ENCODE measurements at regions not wholly inside any gene's neighbourhood (a gene's known extent, or its start where the extent isn't known, plus 50 kb on each side); places are given as distances from the start of the nearest gene placed in this dataset.

DNA sequence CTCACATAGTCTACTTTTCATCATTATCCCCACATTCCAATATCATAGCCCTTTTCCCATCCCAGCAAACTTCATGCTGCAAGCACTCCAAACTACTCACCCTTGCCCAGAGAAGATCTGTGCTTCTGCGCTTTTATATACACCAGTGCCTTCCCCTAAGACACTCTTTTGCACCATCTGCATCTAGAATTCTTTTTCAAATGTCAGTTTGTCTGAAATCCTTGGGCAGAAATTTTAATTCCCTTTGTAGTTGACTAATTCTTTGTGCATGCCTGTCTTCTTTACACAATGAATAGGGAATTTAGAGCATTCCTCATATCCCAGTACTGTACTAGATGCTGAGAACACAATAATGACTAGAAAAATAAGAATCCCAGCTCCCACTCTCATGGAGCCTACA lies 298.9 kb downstream of the KCNN2 start:
- Mint-ChIP-seq H3K4me3 (ENCODE audit: unreplicated experiment) (no peak overlapping the region), H3K9me3 (ENCODE audit: unreplicated experiment) (peaks cover 7% of the 10 kb centered on the region), H3K27me3 (ENCODE audit: insufficient read depth, unreplicated experiment) (no peaks in the 10 kb centered on the region), H3K4me1 (ENCODE audit: insufficient read depth, unreplicated experiment) (no peaks in the 10 kb centered on the region), H3K36me3 (ENCODE audit: insufficient read depth, unreplicated experiment) (no peaks in the 10 kb centered on the region), H3K27ac (ENCODE audit: low read depth, unreplicated experiment) (no peak overlapping the region)
- TF ChIP-seq, protein P1, sequence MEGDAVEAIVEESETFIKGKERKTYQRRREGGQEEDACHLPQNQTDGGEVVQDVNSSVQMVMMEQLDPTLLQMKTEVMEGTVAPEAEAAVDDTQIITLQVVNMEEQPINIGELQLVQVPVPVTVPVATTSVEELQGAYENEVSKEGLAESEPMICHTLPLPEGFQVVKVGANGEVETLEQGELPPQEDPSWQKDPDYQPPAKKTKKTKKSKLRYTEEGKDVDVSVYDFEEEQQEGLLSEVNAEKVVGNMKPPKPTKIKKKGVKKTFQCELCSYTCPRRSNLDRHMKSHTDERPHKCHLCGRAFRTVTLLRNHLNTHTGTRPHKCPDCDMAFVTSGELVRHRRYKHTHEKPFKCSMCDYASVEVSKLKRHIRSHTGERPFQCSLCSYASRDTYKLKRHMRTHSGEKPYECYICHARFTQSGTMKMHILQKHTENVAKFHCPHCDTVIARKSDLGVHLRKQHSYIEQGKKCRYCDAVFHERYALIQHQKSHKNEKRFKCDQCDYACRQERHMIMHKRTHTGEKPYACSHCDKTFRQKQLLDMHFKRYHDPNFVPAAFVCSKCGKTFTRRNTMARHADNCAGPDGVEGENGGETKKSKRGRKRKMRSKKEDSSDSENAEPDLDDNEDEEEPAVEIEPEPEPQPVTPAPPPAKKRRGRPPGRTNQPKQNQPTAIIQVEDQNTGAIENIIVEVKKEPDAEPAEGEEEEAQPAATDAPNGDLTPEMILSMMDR (IDR thresholded peaks at IDR 0.05; ENCODE audit: unreplicated experiment) = no peak
- ChIA-PET POLR2A (no interaction called here), CTCF (interaction anchor here (0.6 kb wide), 1 partner anchor 934 kb away, joined by 3 read pairs; no protein-coding TSS in a partner anchor)
- no peak for DNase-seq (ENCODE audit: unreplicated experiment)
- intact Hi-C loops (cut with micrococcal nuclease) = no loop called here
- no TSS peak for BruUV-seq (replicated peaks)

DNA sequence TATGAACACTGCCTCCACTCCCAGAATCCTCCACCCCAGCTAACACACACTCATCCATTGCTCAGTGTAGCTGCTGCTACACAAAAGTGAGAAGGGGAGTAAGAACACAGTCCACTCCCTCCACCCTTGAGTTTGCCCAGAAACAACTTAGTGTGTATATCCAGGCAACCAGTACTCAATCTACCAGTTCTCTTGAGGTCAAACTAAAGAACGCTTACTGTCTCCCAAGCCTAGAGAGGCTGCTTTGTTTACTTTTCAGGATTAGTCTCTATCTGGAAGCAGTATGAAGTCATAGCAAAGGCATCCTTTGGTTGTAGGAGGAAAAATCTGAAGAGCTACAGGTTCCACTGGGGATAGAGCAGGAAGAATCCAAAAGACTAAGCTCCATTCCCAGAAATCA lies 296.3 kb downstream of the KCNN2 start:
- Mint-ChIP-seq H3K36me3 (ENCODE audit: insufficient read depth, unreplicated experiment) (no peaks in the 10 kb centered on the region), H3K4me1 (ENCODE audit: insufficient read depth, unreplicated experiment) (no peaks in the 10 kb centered on the region), H3K27me3 (ENCODE audit: insufficient read depth, unreplicated experiment) (no peaks in the 10 kb centered on the region), H3K27ac (ENCODE audit: low read depth, unreplicated experiment) (no peak overlapping the region), H3K4me3 (ENCODE audit: unreplicated experiment) (no peak overlapping the region), H3K9me3 (ENCODE audit: unreplicated experiment) (no peaks in the 10 kb centered on the region)
- ChIA-PET CTCF (interaction anchor here (0.6 to 0.7 kb wide), 3 partner anchors 16 to 86 kb away, joined by 3 to 4 read pairs (median 3); no protein-coding TSS in a partner anchor), POLR2A (no interaction called here)
- BruUV-seq (replicated peaks) = no TSS peak
- DNase-seq (ENCODE audit: unreplicated experiment) = no peak
- intact Hi-C loops (cut with micrococcal nuclease) = no loop called here
- TF ChIP-seq, protein P1 (IDR thresholded peaks at IDR 0.05; ENCODE audit: unreplicated experiment) = no peak

DNA sequence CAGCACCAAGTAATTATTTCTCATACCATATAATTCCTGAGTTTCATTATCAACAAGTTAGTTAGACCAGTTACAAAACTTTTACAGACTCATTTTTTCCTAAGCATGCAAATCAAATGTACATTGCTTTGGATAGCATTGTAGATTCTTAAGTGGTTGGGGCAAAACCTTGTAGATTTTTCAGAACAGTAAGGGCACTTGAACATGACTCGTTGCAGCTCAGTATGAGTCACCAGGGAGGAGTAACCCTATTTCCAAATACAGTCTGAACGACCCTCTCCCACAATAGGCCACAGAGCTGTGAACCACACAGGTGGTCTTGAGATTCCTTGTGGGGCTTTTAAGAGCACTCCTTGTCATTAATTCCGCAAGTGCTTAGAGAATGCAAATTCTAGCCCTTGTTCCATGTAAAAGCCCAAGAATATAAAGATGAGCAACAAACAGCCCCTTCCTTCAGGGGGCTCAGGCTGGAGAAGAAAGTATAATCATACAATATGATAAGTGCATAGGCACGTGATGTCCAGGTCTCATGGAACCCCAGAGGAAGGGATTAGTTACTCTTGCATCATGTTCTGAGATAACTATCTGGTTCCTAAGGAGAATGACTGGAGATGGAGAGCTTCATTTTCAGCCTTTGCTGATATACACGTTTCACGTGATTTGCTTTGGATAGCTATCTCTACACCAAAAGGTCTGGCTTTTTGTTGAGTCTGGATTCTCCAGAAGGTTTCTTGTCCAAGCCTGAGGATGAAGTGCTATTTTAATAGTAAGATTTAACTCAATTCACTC lies 295.7 kb downstream of the KCNN2 start:
- H3K27ac Mint-ChIP-seq (ENCODE audit: low read depth, unreplicated experiment) = no peak overlapping the region
- no peaks in the 10 kb centered on the region for H3K9me3 Mint-ChIP-seq (ENCODE audit: unreplicated experiment)
- ChIA-PET POLR2A (no interaction called here), CTCF (interaction anchor here (0.7 kb wide), 1 partner anchor 87 kb away, joined by 3 read pairs; no protein-coding TSS in a partner anchor)
- H3K4me1 Mint-ChIP-seq (ENCODE audit: insufficient read depth, unreplicated experiment) = no peaks in the 10 kb centered on the region
- intact Hi-C loops (cut with micrococcal nuclease) = no loop called here
- H3K36me3 Mint-ChIP-seq (ENCODE audit: insufficient read depth, unreplicated experiment) = no peaks in the 10 kb centered on the region
- no peak overlapping the region for H3K4me3 Mint-ChIP-seq (ENCODE audit: unreplicated experiment)
- no peaks in the 10 kb centered on the region for H3K27me3 Mint-ChIP-seq (ENCODE audit: insufficient read depth, unreplicated experiment)
- no peak for DNase-seq (ENCODE audit: unreplicated experiment)
- TF ChIP-seq, protein P1 (IDR thresholded peaks at IDR 0.05; ENCODE audit: unreplicated experiment) = no peak
- BruUV-seq (replicated peaks) = no TSS peak

DNA sequence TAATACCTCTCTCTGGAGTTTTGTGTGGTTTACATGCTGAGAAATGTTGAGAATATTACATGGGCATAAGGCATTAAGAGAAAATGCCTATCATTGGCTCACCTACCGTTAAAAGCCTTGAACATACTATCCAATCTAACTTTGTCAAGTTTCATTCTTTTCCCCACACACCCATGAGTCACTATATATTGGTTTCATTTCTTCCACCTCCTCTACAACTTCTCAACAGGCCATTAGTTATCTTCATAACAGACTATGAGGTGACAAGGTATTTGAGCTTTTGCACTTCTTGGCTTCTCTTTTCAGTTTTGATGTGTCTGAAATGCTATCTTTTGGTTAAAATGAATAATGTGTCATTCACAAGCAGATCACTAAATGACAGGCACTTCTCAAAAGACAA lies 288.0 kb downstream of the KCNN2 start:
- intact Hi-C loops (cut with micrococcal nuclease) = no loop called here
- H3K4me1 Mint-ChIP-seq (ENCODE audit: insufficient read depth, unreplicated experiment) = no peaks in the 10 kb centered on the region
- BruUV-seq (replicated peaks) = no TSS peak
- peaks cover 14% of the 10 kb centered on the region for H3K27me3 Mint-ChIP-seq (ENCODE audit: insufficient read depth, unreplicated experiment)
- TF ChIP-seq, protein P1 (IDR thresholded peaks at IDR 0.05; ENCODE audit: unreplicated experiment) = no peak
- no peak overlapping the region for H3K27ac Mint-ChIP-seq (ENCODE audit: low read depth, unreplicated experiment)
- no peak overlapping the region for H3K4me3 Mint-ChIP-seq (ENCODE audit: unreplicated experiment)
- no peaks in the 10 kb centered on the region for H3K36me3 Mint-ChIP-seq (ENCODE audit: insufficient read depth, unreplicated experiment)
- ChIA-PET CTCF (interaction anchor here (0.7 kb wide), 1 partner anchor 331 kb away, joined by 3 read pairs; no protein-coding TSS in a partner anchor), POLR2A (no interaction called here)
- no peaks in the 10 kb centered on the region for H3K9me3 Mint-ChIP-seq (ENCODE audit: unreplicated experiment)
- no peak for DNase-seq (ENCODE audit: unreplicated experiment)

All from MCF 10A (cell line).